ENCODE measurements at regions not wholly inside any gene's neighbourhood (a gene's known extent, or its start where the extent isn't known, plus 50 kb on each side); places are given as distances from the start of the nearest gene placed in this dataset.

DNA sequence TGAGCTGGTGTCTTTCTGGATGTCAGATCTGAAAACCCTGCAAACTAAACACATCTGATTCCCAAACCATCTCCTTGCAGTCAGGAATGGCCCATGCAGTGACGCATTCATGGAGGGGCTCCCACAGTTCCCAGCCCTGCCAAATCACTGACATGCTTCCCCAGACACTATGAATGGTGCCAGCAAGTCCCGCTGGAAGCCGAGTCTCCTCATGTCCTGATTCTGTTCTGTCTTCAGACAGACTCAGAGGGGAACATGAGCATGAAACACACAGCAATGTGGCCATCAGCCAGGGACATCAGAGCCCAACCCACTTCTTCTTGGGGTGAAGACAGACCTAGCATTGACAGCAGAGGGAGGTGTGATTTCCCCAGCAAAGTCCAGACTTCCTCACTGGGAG lies 83.7 kb downstream of the TTC32 start:
- TF ChIP-seq CTCF (IDR thresholded peaks at IDR 0.05): no peak
- TF ChIP-seq POLR2AphosphoS5 (IDR thresholded peaks at IDR 0.05; ENCODE audit: low read depth, low read length): no peak
- no peak for TF ChIP-seq REST (IDR thresholded peaks at IDR 0.05; ENCODE audit: insufficient read depth in 1 of 2, low read depth in 2 of 2, low read length in 1 of 2)
- TF ChIP-seq TCF7L2 (IDR thresholded peaks at IDR 0.05; ENCODE audit: low read depth, low read length): no peak
- TF ChIP-seq SIN3A (IDR thresholded peaks at IDR 0.05; ENCODE audit: borderline replicate concordance, insufficient read depth, low read depth, low read length): no peak
